ENCODE measurements at regions not wholly inside any gene's neighbourhood (a gene's known extent, or its start where the extent isn't known, plus 50 kb on each side); places are given as distances from the start of the nearest gene placed in this dataset.

DNA sequence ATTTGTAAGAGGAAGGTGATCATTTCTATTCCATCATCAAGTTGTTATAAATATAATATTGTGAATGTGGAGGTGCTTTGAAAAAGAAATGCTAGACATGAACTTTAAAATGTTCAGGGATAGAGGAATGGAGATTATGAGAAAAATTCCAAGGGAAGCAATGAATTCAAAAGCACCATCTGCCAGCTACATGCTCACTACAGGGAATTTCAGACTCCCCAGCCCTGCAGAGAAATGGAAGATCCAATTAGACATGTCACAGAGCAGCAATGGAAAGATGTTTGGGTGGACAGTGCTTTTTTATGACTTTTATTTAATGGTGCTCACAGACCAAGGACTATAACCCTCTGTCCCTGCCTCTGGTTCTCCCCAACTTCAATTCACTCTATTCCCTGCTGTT, 209.7 kb downstream of the ESM1 start:
- H3K27ac ChIP-seq (ENCODE audit: control insufficient read depth, insufficient read depth, low read length) = no peak overlapping the region
- H2AFZ ChIP-seq (ENCODE audit: control insufficient read depth, low read length) = no peak overlapping the region
- no peaks in the 10 kb centered on the region for H3K36me3 ChIP-seq (ENCODE audit: control insufficient read depth in 2 of 2, extremely low read depth in 1 of 2, insufficient read depth in 2 of 2, low read length in 2 of 2)
- H3K79me2 ChIP-seq (ENCODE audit: control insufficient read depth, insufficient read depth, low read length) = no peaks in the 10 kb centered on the region
- H3K4me3 ChIP-seq (ENCODE audit: control insufficient read depth in 2 of 3, extremely low read depth in 1 of 3, insufficient read depth in 2 of 3, low read depth in 1 of 3, low read length in 3 of 3) = no peak overlapping the region
- dilution Hi-C loops (cut with MboI; ENCODE audit: extremely low pct_ligation_motif_present, low sequenced_read_pairs) = no loop called here
- H3K4me2 ChIP-seq (ENCODE audit: control insufficient read depth, extremely low read depth, insufficient read depth, low read depth, low read length) = no peak overlapping the region
- FAIRE-seq = no peak
- H3K9me3 ChIP-seq (ENCODE audit: control insufficient read depth, low read depth, low read length) = no peaks in the 10 kb centered on the region
- peaks cover 2% of the 10 kb centered on the region for H3K4me1 ChIP-seq (ENCODE audit: control insufficient read depth, extremely low read depth, insufficient read depth, low read length)
- H3K27me3 ChIP-seq (ENCODE audit: control insufficient read depth, extremely low read depth, insufficient read depth, low read length) = no peaks in the 10 kb centered on the region
- no peak for TF ChIP-seq EZH2 (IDR thresholded peaks at IDR 0.05; ENCODE audit: low read length)
- TF ChIP-seq, protein P1, sequence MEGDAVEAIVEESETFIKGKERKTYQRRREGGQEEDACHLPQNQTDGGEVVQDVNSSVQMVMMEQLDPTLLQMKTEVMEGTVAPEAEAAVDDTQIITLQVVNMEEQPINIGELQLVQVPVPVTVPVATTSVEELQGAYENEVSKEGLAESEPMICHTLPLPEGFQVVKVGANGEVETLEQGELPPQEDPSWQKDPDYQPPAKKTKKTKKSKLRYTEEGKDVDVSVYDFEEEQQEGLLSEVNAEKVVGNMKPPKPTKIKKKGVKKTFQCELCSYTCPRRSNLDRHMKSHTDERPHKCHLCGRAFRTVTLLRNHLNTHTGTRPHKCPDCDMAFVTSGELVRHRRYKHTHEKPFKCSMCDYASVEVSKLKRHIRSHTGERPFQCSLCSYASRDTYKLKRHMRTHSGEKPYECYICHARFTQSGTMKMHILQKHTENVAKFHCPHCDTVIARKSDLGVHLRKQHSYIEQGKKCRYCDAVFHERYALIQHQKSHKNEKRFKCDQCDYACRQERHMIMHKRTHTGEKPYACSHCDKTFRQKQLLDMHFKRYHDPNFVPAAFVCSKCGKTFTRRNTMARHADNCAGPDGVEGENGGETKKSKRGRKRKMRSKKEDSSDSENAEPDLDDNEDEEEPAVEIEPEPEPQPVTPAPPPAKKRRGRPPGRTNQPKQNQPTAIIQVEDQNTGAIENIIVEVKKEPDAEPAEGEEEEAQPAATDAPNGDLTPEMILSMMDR (optimal IDR thresholded peaks at IDR 0.05 in 1 of 3, IDR thresholded peaks at IDR 0.05 in 1 of 3, conservative IDR thresholded peaks at IDR 0.05 in 1 of 3; ENCODE audit: extremely low read depth in 1 of 3, insufficient read depth in 2 of 3, low read length in 3 of 3) = no peak
- no peaks in the 10 kb centered on the region for H3K9me1 ChIP-seq (ENCODE audit: control insufficient read depth, extremely low read depth, insufficient read depth, low read length)
- no peak for DNase-seq (ENCODE audit: low read depth, low spot score)
- no peaks in the 10 kb centered on the region for H4K20me1 ChIP-seq (ENCODE audit: control insufficient read depth, extremely low read depth, insufficient read depth, low read length)
- no peak overlapping the region for H3K9ac ChIP-seq (ENCODE audit: control insufficient read depth, extremely low read depth, insufficient read depth, low read length)

DNA sequence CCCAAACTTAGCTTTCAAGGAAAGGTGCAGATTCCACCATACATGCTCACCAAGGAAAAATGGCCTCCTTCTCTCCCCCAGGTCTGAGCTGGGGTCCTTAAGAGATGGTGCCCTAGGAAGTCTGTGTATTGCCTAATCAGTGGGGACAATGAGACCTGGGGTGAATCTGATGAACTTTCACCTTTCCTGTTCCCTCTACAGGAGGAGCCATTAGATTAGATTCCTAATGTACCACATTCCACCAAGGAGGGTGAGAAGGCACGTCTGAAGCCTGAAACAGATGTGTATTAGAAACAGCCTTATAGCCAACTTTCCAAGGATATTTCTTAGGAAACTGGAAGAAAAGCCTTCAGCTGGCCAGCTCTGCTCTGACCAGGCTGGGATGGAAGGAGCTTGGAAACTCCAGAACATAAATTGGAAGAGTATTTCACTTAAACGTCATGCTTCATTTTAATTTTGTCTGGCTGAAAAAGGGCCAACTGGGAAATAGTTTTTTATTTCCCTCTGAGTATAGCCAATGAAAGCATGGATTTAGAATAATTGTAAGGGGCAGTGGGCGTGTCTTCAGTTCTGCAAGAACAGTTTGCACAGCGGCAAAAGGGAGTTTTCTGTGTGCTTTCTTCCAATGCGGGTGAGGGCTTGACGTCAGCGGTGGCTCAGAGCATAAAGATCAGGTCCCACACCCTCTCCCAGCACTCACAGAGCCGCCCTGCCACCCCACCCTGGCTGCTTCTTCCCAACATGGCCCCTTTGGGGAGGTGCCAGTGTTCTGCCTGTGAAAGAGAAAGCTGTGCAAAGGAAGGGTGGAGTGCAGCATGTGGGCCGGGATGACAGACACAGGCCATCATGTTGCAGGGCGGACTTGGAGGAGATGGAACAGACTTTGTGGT, 210.9 kb downstream of the ESM1 start:
- Histone ChIP-seq H3K9ac (ENCODE audit: control insufficient read depth, extremely low read depth, insufficient read depth, low read length) (no peak overlapping the region), H3K4me1 (ENCODE audit: control insufficient read depth, extremely low read depth, insufficient read depth, low read length) (peaks cover 2% of the 10 kb centered on the region), H3K9me1 (ENCODE audit: control insufficient read depth, extremely low read depth, insufficient read depth, low read length) (no peaks in the 10 kb centered on the region), H3K27me3 (ENCODE audit: control insufficient read depth, extremely low read depth, insufficient read depth, low read length) (no peaks in the 10 kb centered on the region), H3K4me2 (ENCODE audit: control insufficient read depth, extremely low read depth, insufficient read depth, low read depth, low read length) (no peak overlapping the region), H4K20me1 (ENCODE audit: control insufficient read depth, extremely low read depth, insufficient read depth, low read length) (no peaks in the 10 kb centered on the region), H3K36me3 (ENCODE audit: control insufficient read depth in 2 of 2, extremely low read depth in 1 of 2, insufficient read depth in 2 of 2, low read length in 2 of 2) (no peaks in the 10 kb centered on the region), H3K4me3 (ENCODE audit: control insufficient read depth in 2 of 3, extremely low read depth in 1 of 3, insufficient read depth in 2 of 3, low read depth in 1 of 3, low read length in 3 of 3) (no peak overlapping the region), H3K27ac (ENCODE audit: control insufficient read depth, insufficient read depth, low read length) (no peak overlapping the region), H3K9me3 (ENCODE audit: control insufficient read depth, low read depth, low read length) (no peaks in the 10 kb centered on the region), H3K79me2 (ENCODE audit: control insufficient read depth, insufficient read depth, low read length) (no peaks in the 10 kb centered on the region), H2AFZ (ENCODE audit: control insufficient read depth, low read length) (no peak overlapping the region)
- TF ChIP-seq EZH2 (IDR thresholded peaks at IDR 0.05; ENCODE audit: low read length) = no peak
- TF ChIP-seq, protein P1 (optimal IDR thresholded peaks at IDR 0.05 in 1 of 3, IDR thresholded peaks at IDR 0.05 in 1 of 3, conservative IDR thresholded peaks at IDR 0.05 in 1 of 3; ENCODE audit: extremely low read depth in 1 of 3, insufficient read depth in 2 of 3, low read length in 3 of 3) = no peak
- no peak for FAIRE-seq
- no peak for DNase-seq (ENCODE audit: low read depth, low spot score)
- dilution Hi-C loops (cut with MboI; ENCODE audit: extremely low pct_ligation_motif_present, low sequenced_read_pairs) = no loop called here

All from keratinocyte (primary cell).